A549 (cell line): ENCODE measurements at regions not wholly inside any gene's neighbourhood (a gene's known extent, or its start where the extent isn't known, plus 50 kb on each side); places are given as distances from the start of the nearest gene placed in this dataset.

Experiments used
- BHLHE40 ChIP-seq: IDR thresholded peaks from 2 replicates; pipeline ENCODE4 v1.6.1; 2012; ENCODE audit warnings: low read depth, low read length, inconsistent platforms
- EHF ChIP-seq: fragments of 250-450 bp; sonication (Bioruptor Pico); IDR thresholded peaks from 2 replicates; pipeline ENCODE4 v1.5.0; 2020; ENCODE audit warnings: mild to moderate bottlenecking
- FOSB ChIP-seq: fragments of 250-450 bp; sonication (Bioruptor Pico); IDR thresholded peaks from 2 replicates; pipeline ENCODE4 v1.5.0; 2020; ENCODE audit warnings: mild to moderate bottlenecking, moderate library complexity
- JUNB ChIP-seq: fragments of >200 bp; sonication (Bioruptor Twin); formaldehyde crosslinking; IDR thresholded peaks from 2 replicates; pipeline ENCODE4 v1.6.1; 2016
- MAFK ChIP-seq: fragments of 450-650 bp; IDR thresholded peaks from 2 replicates; pipeline ENCODE4 v1.6.1; 2014; ENCODE audit not compliant: partially characterized antibody
- NR3C1 ChIP-seq: fragments of >200 bp; sonication (Bioruptor Twin); formaldehyde crosslinking; IDR thresholded peaks from 3 replicates; pipeline ENCODE4 v1.6.1; 2017
- POLR2A ChIP-seq: IDR thresholded peaks from 2 replicates; pipeline ENCODE4 v1.6.1; 2012; ENCODE audit warnings: mild to moderate bottlenecking, low read length
- RCOR1 ChIP-seq: fragments of 150-350 bp; IDR thresholded peaks from 2 replicates; pipeline ENCODE4 v1.6.1; 2014; ENCODE audit warnings: antibody characterized with exemption, low read length, low read depth
- REST ChIP-seq: fragments of 200-600 bp; sonication (generic); IDR thresholded peaks from 2 replicates; pipeline ENCODE4 v1.6.1; 2016; ENCODE audit warnings: antibody characterized with exemption, mild to moderate bottlenecking, moderate library complexity
- RFX5 ChIP-seq: fragments of 450-650 bp; IDR thresholded peaks from 2 replicates; pipeline ENCODE4 v1.7.1; 2014; ENCODE audit warnings: antibody characterized with exemption, mild to moderate bottlenecking, moderate library complexity
- SMC3 ChIP-seq: fragments of >200 bp; sonication (Bioruptor Twin); formaldehyde crosslinking; IDR thresholded peaks from 3 replicates; pipeline ENCODE4 v1.6.1; 2018; ENCODE audit warnings: inconsistent platforms
- TP53 ChIP-seq: fragments of 250-450 bp; sonication (Bioruptor Pico); IDR thresholded peaks from 2 replicates; pipeline ENCODE4 v1.5.0; 2021; ENCODE audit warnings: mild to moderate bottlenecking, moderate library complexity
- TF ChIP-seq, protein P1 (sequence below): fragments of >200 bp; sonication (Bioruptor Twin); formaldehyde crosslinking; IDR thresholded peaks from 3 replicates; pipeline ENCODE4 v1.5.1; 2016
- TF ChIP-seq, protein P2 (sequence below): IDR thresholded peaks from 2 replicates; pipeline ENCODE4 v1.6.1; 2012

- TF ChIP-seq, protein P1, sequence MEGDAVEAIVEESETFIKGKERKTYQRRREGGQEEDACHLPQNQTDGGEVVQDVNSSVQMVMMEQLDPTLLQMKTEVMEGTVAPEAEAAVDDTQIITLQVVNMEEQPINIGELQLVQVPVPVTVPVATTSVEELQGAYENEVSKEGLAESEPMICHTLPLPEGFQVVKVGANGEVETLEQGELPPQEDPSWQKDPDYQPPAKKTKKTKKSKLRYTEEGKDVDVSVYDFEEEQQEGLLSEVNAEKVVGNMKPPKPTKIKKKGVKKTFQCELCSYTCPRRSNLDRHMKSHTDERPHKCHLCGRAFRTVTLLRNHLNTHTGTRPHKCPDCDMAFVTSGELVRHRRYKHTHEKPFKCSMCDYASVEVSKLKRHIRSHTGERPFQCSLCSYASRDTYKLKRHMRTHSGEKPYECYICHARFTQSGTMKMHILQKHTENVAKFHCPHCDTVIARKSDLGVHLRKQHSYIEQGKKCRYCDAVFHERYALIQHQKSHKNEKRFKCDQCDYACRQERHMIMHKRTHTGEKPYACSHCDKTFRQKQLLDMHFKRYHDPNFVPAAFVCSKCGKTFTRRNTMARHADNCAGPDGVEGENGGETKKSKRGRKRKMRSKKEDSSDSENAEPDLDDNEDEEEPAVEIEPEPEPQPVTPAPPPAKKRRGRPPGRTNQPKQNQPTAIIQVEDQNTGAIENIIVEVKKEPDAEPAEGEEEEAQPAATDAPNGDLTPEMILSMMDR = no peak
- TF ChIP-seq POLR2A (no peak), RCOR1 (no peak), EHF (CRISPR knock-in tag) (no peak), REST (no peak), SMC3 (no peak), NR3C1 (no peak), BHLHE40 (no peak), MAFK (no peak), JUNB (no peak), TP53 (CRISPR knock-in tag) (no peak), RFX5 (no peak), FOSB (no peak)
- TF ChIP-seq, protein P2, sequence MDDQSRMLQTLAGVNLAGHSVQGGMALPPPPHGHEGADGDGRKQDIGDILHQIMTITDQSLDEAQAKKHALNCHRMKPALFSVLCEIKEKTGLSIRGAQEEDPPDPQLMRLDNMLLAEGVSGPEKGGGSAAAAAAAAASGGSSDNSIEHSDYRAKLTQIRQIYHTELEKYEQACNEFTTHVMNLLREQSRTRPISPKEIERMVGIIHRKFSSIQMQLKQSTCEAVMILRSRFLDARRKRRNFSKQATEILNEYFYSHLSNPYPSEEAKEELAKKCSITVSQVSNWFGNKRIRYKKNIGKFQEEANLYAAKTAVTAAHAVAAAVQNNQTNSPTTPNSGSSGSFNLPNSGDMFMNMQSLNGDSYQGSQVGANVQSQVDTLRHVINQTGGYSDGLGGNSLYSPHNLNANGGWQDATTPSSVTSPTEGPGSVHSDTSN = no peak
These were observed 309.3 kb downstream of the SV2B start for GRCh38 chr15:91409387-91409786.
